Activated T-cell treated with anti-CD3 and anti-CD28 coated beads for 48 hours (primary cell): ENCODE measurements at regions not wholly inside any gene's neighbourhood (a gene's known extent, or its start where the extent isn't known, plus 50 kb on each side); places are given as distances from the start of the nearest gene placed in this dataset.

Source experiments
- DNase-seq: peaks from one replicate; pipeline ENCODE4 v3.0.0-alpha.2; 2020; ENCODE audit warnings: low read depth

GRCh38 chr5:53331463-53331862, 149.0 kb upstream of the FST start:
- no peak for DNase-seq

GRCh38 chr5:53333160-53333559, 147.3 kb upstream of the FST start:
- DNase-seq, result no peak

GRCh38 chr5:53334431-53334941, 145.9 kb upstream of the FST start:
- DNase-seq, result no peak

GRCh38 chr5:53335115-53335514, 145.3 kb upstream of the FST start:
- no peak for DNase-seq

- no peak for DNase-seq
Measured at GRCh38 chr5:53337827-53338226, 142.6 kb upstream of the FST start.

- DNase-seq, result no peak
Measured at GRCh38 chr5:53338971-53339370, 141.5 kb upstream of the FST start.

GRCh38 chr5:53339962-53340540, 140.4 kb upstream of the FST start:
- no peak for DNase-seq

GRCh38 chr5:53340956-53341750, 139.3 kb upstream of the FST start:
- no peak for DNase-seq

- no peak for DNase-seq
Measured at GRCh38 chr5:53342236-53342635, 138.2 kb upstream of the FST start.

- no peak for DNase-seq
Measured at GRCh38 chr5:53343187-53343586, 137.2 kb upstream of the FST start.

GRCh38 chr5:53350368-53350767, 130.1 kb upstream of the FST start:
- DNase-seq, result no peak

GRCh38 chr5:53350991-53351770, 129.2 kb upstream of the FST start:
- DNase-seq, result no peak

GRCh38 chr5:53355316-53355715, 125.1 kb upstream of the FST start:
- DNase-seq, result no peak

- DNase-seq, result no peak
Measured at GRCh38 chr5:53355931-53356330, 124.5 kb upstream of the FST start.

GRCh38 chr5:53357439-53357838, 123.0 kb upstream of the FST start:
- no peak for DNase-seq

- no peak for DNase-seq
Measured at GRCh38 chr5:53358794-53359193, 121.6 kb upstream of the FST start.

- no peak for DNase-seq
Measured at GRCh38 chr5:53359916-53360517, 120.4 kb upstream of the FST start.

- no peak for DNase-seq
Measured at GRCh38 chr5:53360811-53361210, 119.6 kb upstream of the FST start.

GRCh38 chr5:53361708-53362107, 118.7 kb upstream of the FST start:
- no peak for DNase-seq

GRCh38 chr5:53362521-53362941, 117.9 kb upstream of the FST start:
- DNase-seq, result no peak

- DNase-seq, result no peak
Measured at GRCh38 chr5:53364061-53364460, 116.4 kb upstream of the FST start.

- DNase-seq, result no peak
Measured at GRCh38 chr5:53366245-53366644, 114.2 kb upstream of the FST start.
